T-helper 2 cell treated with Interferon-gamma antibody and Interleukin-4, amounts not matched to agents 5 μg/mL and 100 μg/mL, for 36 hours (primary cell): ENCODE measurements at regions not wholly inside any gene's neighbourhood (a gene's known extent, or its start where the extent isn't known, plus 50 kb on each side); places are given as distances from the start of the nearest gene placed in this dataset.

Source experiments
- DNase-seq: peaks from one replicate; pipeline ENCODE4 v3.0.0; 2021; ENCODE audit warnings: low spot score
- H3K27ac Mint-ChIP-seq: one replicate; pipeline ENCODE4 v1.8.0; 2021; ENCODE audit warnings: mild to moderate bottlenecking, mixed read lengths
- H3K27me3 Mint-ChIP-seq: one replicate; pipeline ENCODE4 v1.8.0; 2021; ENCODE audit warnings: low read depth, mixed read lengths
- H3K36me3 Mint-ChIP-seq: one replicate; pipeline ENCODE4 v1.8.0; 2021; ENCODE audit warnings: low read depth, mixed read lengths
- H3K4me1 Mint-ChIP-seq: one replicate; pipeline ENCODE4 v1.8.0; 2021; ENCODE audit warnings: low read depth, mixed read lengths
- H3K4me3 Mint-ChIP-seq: one replicate; pipeline ENCODE4 v1.8.0; 2022; ENCODE audit warnings: mild to moderate bottlenecking, moderate library complexity, mixed read lengths
- H3K9me3 Mint-ChIP-seq: one replicate; pipeline ENCODE4 v1.8.0; 2021; ENCODE audit warnings: mixed read lengths

- Mint-ChIP-seq H3K9me3 (no peaks in the 10 kb centered on the region), H3K27ac (no peak overlapping the region), H3K4me3 (no peak overlapping the region), H3K36me3 (no peaks in the 10 kb centered on the region), H3K27me3 (peaks cover 13% of the 10 kb centered on the region), H3K4me1 (no peaks in the 10 kb centered on the region)
- DNase-seq = no peak
Observed at GRCh38 chr9:129374651-129375050, 196.6 kb upstream of the IER5L start.

GRCh38 chr9:129374231-129374630 lies 196.2 kb upstream of the IER5L start:
- Mint-ChIP-seq H3K27me3 (peaks cover 13% of the 10 kb centered on the region), H3K36me3 (no peaks in the 10 kb centered on the region), H3K4me3 (no peak overlapping the region), H3K4me1 (no peaks in the 10 kb centered on the region), H3K9me3 (no peaks in the 10 kb centered on the region), H3K27ac (no peak overlapping the region)
- no peak for DNase-seq

- DNase-seq = no peak
- H3K4me3 Mint-ChIP-seq = no peak overlapping the region
- no peaks in the 10 kb centered on the region for H3K4me1 Mint-ChIP-seq
- peaks cover 17% of the 10 kb centered on the region for H3K27me3 Mint-ChIP-seq
- peaks cover 4% of the 10 kb centered on the region for H3K9me3 Mint-ChIP-seq
- no peaks in the 10 kb centered on the region for H3K36me3 Mint-ChIP-seq
- no peak overlapping the region for H3K27ac Mint-ChIP-seq
Observed at GRCh38 chr9:129373361-129373760, 195.3 kb upstream of the IER5L start.

- Mint-ChIP-seq H3K4me1 (no peaks in the 10 kb centered on the region), H3K4me3 (no peak overlapping the region), H3K9me3 (peaks cover 4% of the 10 kb centered on the region), H3K27ac (no peak overlapping the region), H3K36me3 (no peaks in the 10 kb centered on the region), H3K27me3 (peaks cover 10% of the 10 kb centered on the region)
- no peak for DNase-seq
Observed at GRCh38 chr9:129370770-129371169, 192.7 kb upstream of the IER5L start.

GRCh38 chr9:129368444-129368978 lies 190.4 kb upstream of the IER5L start:
- H3K4me3 Mint-ChIP-seq = no peak overlapping the region
- peaks cover 4% of the 10 kb centered on the region for H3K9me3 Mint-ChIP-seq
- no peaks in the 10 kb centered on the region for H3K4me1 Mint-ChIP-seq
- peaks cover 9% of the 10 kb centered on the region for H3K27me3 Mint-ChIP-seq
- H3K36me3 Mint-ChIP-seq = no peaks in the 10 kb centered on the region
- H3K27ac Mint-ChIP-seq = no peak overlapping the region
- no peak for DNase-seq

GRCh38 chr9:129367287-129367686 lies 189.2 kb upstream of the IER5L start:
- H3K9me3 Mint-ChIP-seq = peaks cover 4% of the 10 kb centered on the region
- H3K27ac Mint-ChIP-seq = no peak overlapping the region
- no peaks in the 10 kb centered on the region for H3K36me3 Mint-ChIP-seq
- H3K4me3 Mint-ChIP-seq = no peak overlapping the region
- no peaks in the 10 kb centered on the region for H3K4me1 Mint-ChIP-seq
- H3K27me3 Mint-ChIP-seq = peaks cover 9% of the 10 kb centered on the region
- DNase-seq = no peak

- H3K9me3 Mint-ChIP-seq = peaks cover 4% of the 10 kb centered on the region
- no peaks in the 10 kb centered on the region for H3K36me3 Mint-ChIP-seq
Observed at GRCh38 chr9:129365196-129365595, 187.1 kb upstream of the IER5L start.

GRCh38 chr9:129363216-129363873 lies 185.3 kb upstream of the IER5L start:
- Mint-ChIP-seq H3K9me3 (no peaks in the 10 kb centered on the region), H3K4me3 (no peak overlapping the region)

More at GRCh38 chr9:129365196-129365595, 187.1 kb upstream of the IER5L start:
- Mint-ChIP-seq H3K27me3 (peaks cover 9% of the 10 kb centered on the region), H3K4me3 (no peak overlapping the region), H3K4me1 (no peaks in the 10 kb centered on the region), H3K27ac (no peak overlapping the region)
- no peak for DNase-seq

GRCh38 chr9:129362287-129363000 lies 184.4 kb upstream of the IER5L start:
- H3K36me3 Mint-ChIP-seq = no peaks in the 10 kb centered on the region
- H3K4me1 Mint-ChIP-seq = no peaks in the 10 kb centered on the region
- DNase-seq = no peak
- H3K27me3 Mint-ChIP-seq = peaks cover 6% of the 10 kb centered on the region
- H3K4me3 Mint-ChIP-seq = no peak overlapping the region
- H3K27ac Mint-ChIP-seq = no peak overlapping the region
- H3K9me3 Mint-ChIP-seq = no peaks in the 10 kb centered on the region

More at GRCh38 chr9:129363216-129363873, 185.3 kb upstream of the IER5L start:
- Mint-ChIP-seq H3K27me3 (peaks cover 6% of the 10 kb centered on the region), H3K36me3 (no peaks in the 10 kb centered on the region), H3K4me1 (no peaks in the 10 kb centered on the region), H3K27ac (no peak overlapping the region)
- DNase-seq = no peak

GRCh38 chr9:129361196-129361595 lies 183.1 kb upstream of the IER5L start:
- no peak overlapping the region for H3K4me3 Mint-ChIP-seq
- H3K9me3 Mint-ChIP-seq = no peaks in the 10 kb centered on the region
- no peak overlapping the region for H3K27ac Mint-ChIP-seq
- no peak for DNase-seq
- peaks cover 6% of the 10 kb centered on the region for H3K27me3 Mint-ChIP-seq
- H3K4me1 Mint-ChIP-seq = no peaks in the 10 kb centered on the region
- no peaks in the 10 kb centered on the region for H3K36me3 Mint-ChIP-seq

- Mint-ChIP-seq H3K4me1 (no peaks in the 10 kb centered on the region), H3K27me3 (peaks cover 5% of the 10 kb centered on the region), H3K36me3 (no peaks in the 10 kb centered on the region), H3K27ac (no peak overlapping the region), H3K4me3 (no peak overlapping the region), H3K9me3 (peaks cover 5% of the 10 kb centered on the region)
- no peak for DNase-seq
Observed at GRCh38 chr9:129359916-129360536, 182.0 kb upstream of the IER5L start.

- Mint-ChIP-seq H3K4me3 (no peak overlapping the region), H3K36me3 (no peaks in the 10 kb centered on the region), H3K4me1 (no peaks in the 10 kb centered on the region), H3K27ac (no peak overlapping the region), H3K9me3 (peaks cover 5% of the 10 kb centered on the region), H3K27me3 (no peaks in the 10 kb centered on the region)
- no peak for DNase-seq
Observed at GRCh38 chr9:129359162-129359811, 181.2 kb upstream of the IER5L start.

- Mint-ChIP-seq H3K27me3 (no peaks in the 10 kb centered on the region), H3K36me3 (no peaks in the 10 kb centered on the region), H3K27ac (no peak overlapping the region), H3K4me3 (no peak overlapping the region), H3K9me3 (peaks cover 5% of the 10 kb centered on the region), H3K4me1 (no peaks in the 10 kb centered on the region)
- no peak for DNase-seq
Observed at GRCh38 chr9:129358621-129359154, 180.6 kb upstream of the IER5L start.
